IPS-15b (cell line): ENCODE measurements at regions not wholly inside any gene's neighbourhood (a gene's known extent, or its start where the extent isn't known, plus 50 kb on each side); places are given as distances from the start of the nearest gene placed in this dataset.
"Not testable (repeated sequence)": the region's sequence is repeated elsewhere in the genome, so short reads cannot be mapped to it uniquely, and the experiment has no call there.

Source experiments
- H3K27me3 ChIP-seq: one replicate; pipeline ENCODE4 v1.6.1; 2013; ENCODE audit warnings: low read length; ENCODE audit not compliant: control insufficient read depth, insufficient read depth
- H3K36me3 ChIP-seq: one replicate; pipeline ENCODE4 v1.6.1; 2013; ENCODE audit warnings: low read length; ENCODE audit not compliant: control insufficient read depth, insufficient read depth
- H3K4me1 ChIP-seq: one replicate; pipeline ENCODE4 v1.6.1; 2013; ENCODE audit warnings: mild to moderate bottlenecking, low read length; ENCODE audit not compliant: control insufficient read depth, insufficient read depth
- H3K4me3 ChIP-seq: one replicate; pipeline ENCODE4 v1.5.1; 2013; ENCODE audit warnings: low read depth, low read length
- H3K9ac ChIP-seq: one replicate; pipeline ENCODE4 v1.6.1; 2013; ENCODE audit warnings: low read depth, mild to moderate bottlenecking, low read length
- H3K9me3 ChIP-seq: one replicate; pipeline ENCODE4 v1.6.1; 2013; ENCODE audit warnings: mild to moderate bottlenecking, low read length; ENCODE audit not compliant: control insufficient read depth, insufficient read depth

- H3K9ac ChIP-seq, result no peak overlapping the region
- no peaks in the 10 kb centered on the region for H3K36me3 ChIP-seq
- no peaks in the 10 kb centered on the region for H3K4me1 ChIP-seq
- H3K27me3 ChIP-seq, result no peaks in the 10 kb centered on the region
- H3K4me3 ChIP-seq, result no peak overlapping the region
- no peaks in the 10 kb centered on the region for H3K9me3 ChIP-seq
Measured at GRCh38 chr14:48333221-48333920, 658.0 kb upstream of the MDGA2 start.

- Histone ChIP-seq H3K4me1 (no peaks in the 10 kb centered on the region), H3K36me3 (no peaks in the 10 kb centered on the region), H3K9ac (no peak overlapping the region), H3K27me3 (no peaks in the 10 kb centered on the region), H3K4me3 (no peak overlapping the region), H3K9me3 (no peaks in the 10 kb centered on the region)
Measured at GRCh38 chr14:48331421-48331820, 656.0 kb upstream of the MDGA2 start.

- H3K4me3 ChIP-seq, result no peak overlapping the region
- H3K9me3 ChIP-seq, result no peaks in the 10 kb centered on the region
- no peaks in the 10 kb centered on the region for H3K27me3 ChIP-seq
- H3K9ac ChIP-seq, result no peak overlapping the region
- H3K36me3 ChIP-seq, result no peaks in the 10 kb centered on the region
- H3K4me1 ChIP-seq, result no peaks in the 10 kb centered on the region
Measured at GRCh38 chr14:48325486-48325885, 650.1 kb upstream of the MDGA2 start.

DNA sequence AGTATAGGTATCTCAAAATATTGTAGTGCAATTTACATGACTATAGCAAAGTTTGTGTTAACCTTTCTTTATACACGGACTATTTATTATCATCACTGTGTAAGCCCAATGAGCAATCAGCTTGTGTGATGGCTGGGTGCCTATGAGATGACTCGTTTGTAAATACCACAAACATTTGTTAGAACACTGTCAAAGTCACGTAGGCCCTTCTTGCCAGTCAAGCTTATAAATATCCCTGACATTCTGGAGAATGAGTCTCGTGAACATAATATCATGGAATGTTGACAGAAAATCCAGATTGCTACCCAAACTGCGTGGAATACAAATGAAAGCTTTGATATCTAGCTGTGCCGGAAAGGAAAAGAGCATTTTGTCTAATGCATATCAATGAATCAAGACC lies 648.3 kb upstream of the MDGA2 start:
- H3K4me1 ChIP-seq, result no peaks in the 10 kb centered on the region
- H3K9ac ChIP-seq, result no peak overlapping the region
- H3K27me3 ChIP-seq, result no peaks in the 10 kb centered on the region
- no peak overlapping the region for H3K4me3 ChIP-seq
- no peaks in the 10 kb centered on the region for H3K9me3 ChIP-seq
- H3K36me3 ChIP-seq, result no peaks in the 10 kb centered on the region

- H3K27me3 ChIP-seq, result no peaks in the 10 kb centered on the region
- H3K4me1 ChIP-seq, result no peaks in the 10 kb centered on the region
- no peak overlapping the region for H3K9ac ChIP-seq
- H3K4me3 ChIP-seq, result no peak overlapping the region
- H3K36me3 ChIP-seq, result no peaks in the 10 kb centered on the region
- no peaks in the 10 kb centered on the region for H3K9me3 ChIP-seq
Measured at GRCh38 chr14:48319823-48320222, 644.4 kb upstream of the MDGA2 start.

DNA sequence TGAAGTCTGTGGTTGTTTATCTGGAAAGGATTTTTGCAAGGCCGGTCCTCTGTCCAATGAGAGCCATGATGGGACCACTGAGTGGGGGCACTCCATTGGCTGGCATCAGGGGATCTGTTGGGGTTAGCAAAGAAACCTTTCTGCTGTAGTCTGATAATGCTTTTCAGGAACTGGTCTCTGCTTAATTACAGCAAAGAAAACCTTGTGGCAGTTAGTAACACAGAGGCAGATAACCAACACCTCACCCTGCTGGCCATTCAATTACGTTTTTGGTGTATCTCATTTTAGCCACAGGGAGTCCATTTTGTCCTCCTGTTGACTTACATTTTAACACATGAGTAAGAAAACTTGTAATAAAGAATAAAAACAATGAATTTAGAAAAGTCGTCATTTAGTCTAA lies 629.3 kb upstream of the MDGA2 start:
- H3K27me3 ChIP-seq, result no peaks in the 10 kb centered on the region
- no peak overlapping the region for H3K4me3 ChIP-seq
- H3K36me3 ChIP-seq, result no peaks in the 10 kb centered on the region
- no peaks in the 10 kb centered on the region for H3K9me3 ChIP-seq
- no peak overlapping the region for H3K9ac ChIP-seq
- no peaks in the 10 kb centered on the region for H3K4me1 ChIP-seq

DNA sequence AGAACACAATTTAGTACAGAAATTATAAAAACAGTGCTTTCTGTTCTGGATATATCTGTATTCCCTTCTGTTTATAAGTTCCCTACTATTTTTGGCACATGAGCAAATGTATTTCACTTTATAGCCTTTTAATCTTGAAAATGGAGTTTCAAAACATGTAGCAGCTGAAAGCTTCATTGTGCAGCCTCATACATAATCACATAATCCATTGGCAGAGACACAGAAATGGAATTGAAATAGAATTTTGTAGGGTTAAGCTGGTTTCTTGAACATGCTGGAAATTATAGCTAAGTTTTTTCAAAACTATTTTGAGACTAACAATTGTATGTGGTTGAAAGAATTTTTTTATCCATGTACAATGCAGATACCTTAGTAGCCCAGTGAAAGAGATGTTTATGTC lies 614.3 kb upstream of the MDGA2 start:
- H3K27me3 ChIP-seq, result no peaks in the 10 kb centered on the region
- no peaks in the 10 kb centered on the region for H3K4me1 ChIP-seq
- H3K9ac ChIP-seq, result no peak overlapping the region
- H3K4me3 ChIP-seq, result no peak overlapping the region
- H3K9me3 ChIP-seq, result peaks cover 2% of the 10 kb centered on the region
- no peaks in the 10 kb centered on the region for H3K36me3 ChIP-seq

DNA sequence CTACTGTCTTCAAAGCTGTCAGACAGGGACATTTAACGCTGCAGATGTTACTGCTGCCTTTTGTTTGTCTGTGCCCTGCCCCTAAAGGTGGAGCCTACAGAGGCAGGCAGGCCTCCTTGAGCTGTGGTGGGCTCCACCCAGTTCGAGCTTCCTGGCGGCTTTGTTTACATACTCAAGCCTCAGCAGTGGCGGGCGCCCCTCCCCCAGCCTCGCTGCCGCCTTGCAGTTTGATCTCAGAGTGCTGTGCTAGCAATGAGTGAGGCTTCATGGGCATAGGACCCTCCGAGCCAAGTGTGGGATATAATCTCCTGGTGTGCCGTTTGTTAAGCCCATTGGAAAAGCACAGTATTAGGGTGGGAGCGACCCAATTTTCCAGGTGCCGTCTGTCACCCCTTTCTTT lies 609.8 kb upstream of the MDGA2 start:
- not testable (repeated sequence) for H3K9ac ChIP-seq, H3K9me3 ChIP-seq, H3K4me3 ChIP-seq, H3K4me1 ChIP-seq, H3K36me3 ChIP-seq, H3K27me3 ChIP-seq

GRCh38 chr14:48275301-48275700 lies 599.9 kb upstream of the MDGA2 start:
- no peak overlapping the region for H3K9ac ChIP-seq
- H3K4me3 ChIP-seq, result no peak overlapping the region
- no peaks in the 10 kb centered on the region for H3K36me3 ChIP-seq
- peaks cover 3% of the 10 kb centered on the region for H3K4me1 ChIP-seq
- no peaks in the 10 kb centered on the region for H3K27me3 ChIP-seq
- no peaks in the 10 kb centered on the region for H3K9me3 ChIP-seq

DNA sequence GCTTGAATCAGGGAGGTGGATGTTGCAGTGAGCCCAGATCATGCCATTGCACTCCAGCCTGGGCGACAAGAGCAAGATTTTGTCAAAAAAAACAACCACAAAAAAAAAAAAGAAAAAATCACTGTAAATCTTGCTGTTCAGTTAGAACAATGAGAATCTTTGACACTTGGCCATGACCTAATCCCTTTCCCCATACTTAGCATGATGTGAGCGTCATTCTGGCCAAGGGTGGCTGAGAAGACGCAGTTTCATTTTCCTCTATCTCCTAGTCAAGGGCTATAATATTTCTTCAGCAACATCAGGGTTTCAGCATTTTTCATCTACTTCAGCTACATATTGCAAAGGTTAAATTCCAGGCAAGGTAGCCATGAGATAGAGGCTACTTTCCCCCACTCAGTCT lies 599.4 kb upstream of the MDGA2 start:
- peaks cover 3% of the 10 kb centered on the region for H3K4me1 ChIP-seq
- no peak overlapping the region for H3K9ac ChIP-seq
- H3K27me3 ChIP-seq, result no peaks in the 10 kb centered on the region
- no peaks in the 10 kb centered on the region for H3K36me3 ChIP-seq
- H3K9me3 ChIP-seq, result no peaks in the 10 kb centered on the region
- no peak overlapping the region for H3K4me3 ChIP-seq

GRCh38 chr14:48267926-48268325 lies 592.5 kb upstream of the MDGA2 start:
- peak overlapping the region; percentile 66 for H3K4me3 ChIP-seq
- not testable (repeated sequence) for H3K4me1 ChIP-seq, H3K9ac ChIP-seq, H3K36me3 ChIP-seq, H3K9me3 ChIP-seq, H3K27me3 ChIP-seq

- peaks cover 13% of the 10 kb centered on the region for H3K4me1 ChIP-seq
- H3K4me3 ChIP-seq, result peak overlapping the region; percentile 66
- not testable (repeated sequence) for H3K9ac ChIP-seq, H3K36me3 ChIP-seq, H3K27me3 ChIP-seq, H3K9me3 ChIP-seq
Measured at GRCh38 chr14:48266201-48266600, 590.8 kb upstream of the MDGA2 start.
